ENCODE measurements at regions not wholly inside any gene's neighbourhood (a gene's known extent, or its start where the extent isn't known, plus 50 kb on each side); places are given as distances from the start of the nearest gene placed in this dataset.

GRCh38 chr10:16116404-16117304 lies 256.3 kb upstream of the MINDY3 start:
- Histone ChIP-seq H4K20me1 (ENCODE audit: low read depth, low read length) (no peaks in the 10 kb centered on the region), H3K4me2 (ENCODE audit: low read depth, low read length, poor library complexity, severe bottlenecking) (no peak overlapping the region), H2AFZ (ENCODE audit: low read depth, low read length, severe bottlenecking) (no peak overlapping the region), H3K4me3 (ENCODE audit: insufficient read depth, low read length, poor library complexity, severe bottlenecking) (no peak overlapping the region), H3K27me3 (ENCODE audit: low read length) (no peaks in the 10 kb centered on the region), H3K27ac (ENCODE audit: low read depth, low read length) (no peak overlapping the region), H3K9me3 (ENCODE audit: insufficient read depth, low read length) (no peaks in the 10 kb centered on the region), H3K36me3 (ENCODE audit: low read length) (no peaks in the 10 kb centered on the region), H3K9ac (ENCODE audit: low read length) (no peak overlapping the region), H3K79me2 (ENCODE audit: insufficient read depth, low read length) (no peaks in the 10 kb centered on the region), H3K9me2 (replicated peaks; ENCODE audit: insufficient read depth, low read length) (no peaks in the 10 kb centered on the region), H3F3A (ENCODE audit: insufficient read depth) (no peaks in the 10 kb centered on the region)
- TF ChIP-seq EZH2phosphoT487 (conservative IDR thresholded peaks at IDR 0.05; ENCODE audit: low read length), result no peak
- TF ChIP-seq CTCF (IDR thresholded peaks at IDR 0.05; ENCODE audit: insufficient read depth, low read length, poor library complexity, severe bottlenecking), result peak; percentile 65

- no peaks in the 10 kb centered on the region for H3K9me2 ChIP-seq (replicated peaks; ENCODE audit: insufficient read depth, low read length)
- no peak overlapping the region for H2AFZ ChIP-seq (ENCODE audit: low read depth, low read length, severe bottlenecking)
- H3K4me2 ChIP-seq (ENCODE audit: low read depth, low read length, poor library complexity, severe bottlenecking), result no peak overlapping the region
- H3K9me3 ChIP-seq (ENCODE audit: insufficient read depth, low read length), result no peaks in the 10 kb centered on the region
- no peak overlapping the region for H3K27ac ChIP-seq (ENCODE audit: low read depth, low read length)
- no peaks in the 10 kb centered on the region for H3K36me3 ChIP-seq (ENCODE audit: low read length)
- no peak overlapping the region for H3K4me3 ChIP-seq (ENCODE audit: insufficient read depth, low read length, poor library complexity, severe bottlenecking)
- H3K9ac ChIP-seq (ENCODE audit: low read length), result no peak overlapping the region
- H3F3A ChIP-seq (ENCODE audit: insufficient read depth), result no peaks in the 10 kb centered on the region
- H3K27me3 ChIP-seq (ENCODE audit: low read length), result no peaks in the 10 kb centered on the region
- no peaks in the 10 kb centered on the region for H3K79me2 ChIP-seq (ENCODE audit: insufficient read depth, low read length)
- no peaks in the 10 kb centered on the region for H4K20me1 ChIP-seq (ENCODE audit: low read depth, low read length)
- no peak for TF ChIP-seq EZH2phosphoT487 (conservative IDR thresholded peaks at IDR 0.05; ENCODE audit: low read length)
- TF ChIP-seq CTCF (IDR thresholded peaks at IDR 0.05; ENCODE audit: insufficient read depth, low read length, poor library complexity, severe bottlenecking), result no peak
Observed at GRCh38 chr10:16117305-16117695, 257.0 kb upstream of the MINDY3 start.

GRCh38 chr10:16119445-16119844 lies 259.1 kb upstream of the MINDY3 start:
- Histone ChIP-seq H4K20me1 (ENCODE audit: low read depth, low read length) (no peaks in the 10 kb centered on the region), H3K27me3 (ENCODE audit: low read length) (no peaks in the 10 kb centered on the region), H3K4me3 (ENCODE audit: insufficient read depth, low read length, poor library complexity, severe bottlenecking) (no peak overlapping the region), H2AFZ (ENCODE audit: low read depth, low read length, severe bottlenecking) (no peak overlapping the region), H3F3A (ENCODE audit: insufficient read depth) (no peaks in the 10 kb centered on the region), H3K36me3 (ENCODE audit: low read length) (no peaks in the 10 kb centered on the region), H3K9me3 (ENCODE audit: insufficient read depth, low read length) (no peaks in the 10 kb centered on the region), H3K4me2 (ENCODE audit: low read depth, low read length, poor library complexity, severe bottlenecking) (no peak overlapping the region), H3K9ac (ENCODE audit: low read length) (no peak overlapping the region), H3K9me2 (replicated peaks; ENCODE audit: insufficient read depth, low read length) (no peaks in the 10 kb centered on the region), H3K27ac (ENCODE audit: low read depth, low read length) (no peak overlapping the region), H3K79me2 (ENCODE audit: insufficient read depth, low read length) (no peaks in the 10 kb centered on the region)
- no peak for TF ChIP-seq EZH2phosphoT487 (conservative IDR thresholded peaks at IDR 0.05; ENCODE audit: low read length)
- TF ChIP-seq CTCF (IDR thresholded peaks at IDR 0.05; ENCODE audit: insufficient read depth, low read length, poor library complexity, severe bottlenecking), result no peak

Measured in SU-DHL-6 (cell line).